ENCODE measurements at regions not wholly inside any gene's neighbourhood (a gene's known extent, or its start where the extent isn't known, plus 50 kb on each side); places are given as distances from the start of the nearest gene placed in this dataset.

DNA sequence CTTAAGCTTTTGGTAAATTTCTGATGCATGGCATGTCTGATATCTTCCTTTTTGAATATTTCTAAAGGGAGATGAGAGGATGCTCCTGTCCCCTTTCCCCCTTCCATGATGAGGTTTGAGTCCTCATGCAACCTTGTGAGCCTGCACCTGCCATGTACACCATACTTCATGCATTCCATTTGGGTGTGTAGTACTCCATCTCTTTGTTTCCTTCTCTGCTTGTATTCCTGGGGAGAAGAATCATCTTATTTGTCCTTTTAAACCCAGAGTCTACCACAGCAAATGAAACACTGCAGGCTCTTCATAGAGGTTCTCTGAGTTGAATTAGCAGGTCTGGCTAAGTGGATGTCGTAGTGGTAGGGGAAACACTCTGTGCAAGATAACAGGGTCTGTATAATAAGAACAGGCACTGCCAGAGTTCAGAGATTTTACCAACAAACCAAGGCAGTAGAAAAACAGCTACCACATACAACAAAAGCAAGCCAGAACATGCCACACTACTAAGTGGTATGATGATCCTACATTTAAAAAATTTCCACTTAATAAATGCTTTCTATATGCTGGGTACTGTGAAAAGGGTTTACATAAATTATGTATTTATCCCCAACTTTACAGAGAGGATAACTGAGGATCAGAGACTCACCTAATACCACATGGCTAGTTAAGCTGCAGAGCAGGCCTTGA, 439.8 kb upstream of the GRIA1 start:
- Histone ChIP-seq H3K27me3 (ENCODE audit: control insufficient read depth, insufficient read depth, low read length) (no peaks in the 10 kb centered on the region), H3K4me3 (ENCODE audit: low read depth, low read length) (no peak overlapping the region), H3K36me3 (ENCODE audit: control insufficient read depth, insufficient read depth, low read length) (no peaks in the 10 kb centered on the region)
- no peak for TF ChIP-seq CTCF (IDR thresholded peaks at IDR 0.05; ENCODE audit: insufficient read depth, low read length, poor library complexity, severe bottlenecking)
- DNase-seq (ENCODE audit: low read depth), result no peak

DNA sequence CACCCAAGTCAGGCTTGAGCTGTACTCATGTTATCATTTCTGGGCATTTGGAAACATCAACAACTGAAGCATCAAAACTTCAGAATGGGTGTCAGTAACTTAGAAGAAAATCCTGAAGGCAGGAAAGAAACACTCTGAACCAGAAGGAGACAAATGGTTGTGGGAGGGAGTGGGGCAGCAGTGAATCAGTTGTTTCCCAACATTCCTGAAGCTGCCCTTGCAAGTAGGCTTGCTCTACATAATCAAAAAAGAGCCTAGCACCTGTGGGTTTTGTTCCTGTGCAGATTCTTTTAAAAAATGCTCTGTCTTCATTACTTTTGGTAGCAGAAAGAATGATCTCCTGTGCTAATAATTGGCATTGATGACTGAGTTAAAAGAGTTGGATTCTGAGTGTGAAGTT, 424.2 kb upstream of the GRIA1 start:
- H3K27me3 ChIP-seq (ENCODE audit: control insufficient read depth, insufficient read depth, low read length), result no peaks in the 10 kb centered on the region

GRCh38 chr5:153067869-153068268, 422.6 kb upstream of the GRIA1 start:
- Histone ChIP-seq H3K4me3 (ENCODE audit: low read depth, low read length) (no peak overlapping the region), H3K36me3 (ENCODE audit: control insufficient read depth, insufficient read depth, low read length) (no peaks in the 10 kb centered on the region), H3K27me3 (ENCODE audit: control insufficient read depth, insufficient read depth, low read length) (no peaks in the 10 kb centered on the region)
- DNase-seq (ENCODE audit: low read depth), result no peak
- TF ChIP-seq CTCF (IDR thresholded peaks at IDR 0.05; ENCODE audit: insufficient read depth, low read length, poor library complexity, severe bottlenecking), result no peak

More for the DNA sequence above, 424.2 kb upstream of the GRIA1 start:
- Histone ChIP-seq H3K36me3 (ENCODE audit: control insufficient read depth, insufficient read depth, low read length) (no peaks in the 10 kb centered on the region), H3K4me3 (ENCODE audit: low read depth, low read length) (no peak overlapping the region)
- DNase-seq (ENCODE audit: low read depth), result no peak
- no peak for TF ChIP-seq CTCF (IDR thresholded peaks at IDR 0.05; ENCODE audit: insufficient read depth, low read length, poor library complexity, severe bottlenecking)

- no peak for TF ChIP-seq CTCF (IDR thresholded peaks at IDR 0.05; ENCODE audit: insufficient read depth, low read length, poor library complexity, severe bottlenecking)
- H3K36me3 ChIP-seq (ENCODE audit: control insufficient read depth, insufficient read depth, low read length), result no peaks in the 10 kb centered on the region
- H3K4me3 ChIP-seq (ENCODE audit: low read depth, low read length), result no peak overlapping the region
- no peak for DNase-seq (ENCODE audit: low read depth)
- H3K27me3 ChIP-seq (ENCODE audit: control insufficient read depth, insufficient read depth, low read length), result no peaks in the 10 kb centered on the region
These were observed 411.1 kb upstream of the GRIA1 start for GRCh38 chr5:153079396-153079795.

DNA sequence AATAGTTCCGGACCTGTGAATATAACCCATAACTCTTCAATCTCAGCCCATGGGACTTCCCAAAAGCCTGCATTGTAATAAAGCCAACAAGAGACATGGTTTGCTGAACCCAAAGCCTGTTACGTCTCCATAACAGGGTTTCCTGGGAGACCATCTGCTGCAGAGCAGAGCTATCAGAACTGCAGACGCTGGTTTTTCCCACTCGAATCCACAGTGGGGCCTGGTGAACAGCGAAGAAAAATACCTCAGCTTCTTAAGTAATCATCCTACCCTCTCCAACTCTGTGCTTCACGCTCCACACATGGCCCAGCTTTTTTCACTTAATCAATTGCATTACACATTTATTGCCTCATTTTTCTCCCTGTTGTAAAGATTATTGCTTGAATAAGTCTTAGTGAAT, 409.5 kb upstream of the GRIA1 start:
- Histone ChIP-seq H3K27me3 (ENCODE audit: control insufficient read depth, insufficient read depth, low read length) (no peaks in the 10 kb centered on the region), H3K36me3 (ENCODE audit: control insufficient read depth, insufficient read depth, low read length) (no peaks in the 10 kb centered on the region), H3K4me3 (ENCODE audit: low read depth, low read length) (no peak overlapping the region)
- no peak for DNase-seq (ENCODE audit: low read depth)
- TF ChIP-seq CTCF (IDR thresholded peaks at IDR 0.05; ENCODE audit: insufficient read depth, low read length, poor library complexity, severe bottlenecking), result no peak

DNA sequence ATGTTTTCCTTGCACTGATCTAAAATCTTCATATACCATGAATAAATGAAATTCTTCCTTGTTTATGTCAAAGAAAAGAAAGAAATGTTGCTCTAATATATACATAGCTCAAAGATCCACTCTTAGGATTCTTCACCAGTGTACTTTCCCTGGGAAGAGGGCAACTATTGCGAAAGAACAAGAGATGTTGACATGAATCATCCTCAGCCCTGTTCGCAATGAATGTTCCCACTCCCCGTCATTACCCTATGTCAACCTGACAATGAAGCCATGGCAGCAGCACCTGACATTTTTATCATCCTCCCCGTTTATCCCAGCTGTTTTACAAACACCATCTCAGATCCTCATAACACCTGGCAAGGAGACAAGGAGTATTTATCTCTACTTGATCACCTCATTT, 409.1 kb upstream of the GRIA1 start:
- DNase-seq (ENCODE audit: low read depth), result no peak
- TF ChIP-seq CTCF (IDR thresholded peaks at IDR 0.05; ENCODE audit: insufficient read depth, low read length, poor library complexity, severe bottlenecking), result no peak
- H3K4me3 ChIP-seq (ENCODE audit: low read depth, low read length), result no peak overlapping the region
- no peaks in the 10 kb centered on the region for H3K36me3 ChIP-seq (ENCODE audit: control insufficient read depth, insufficient read depth, low read length)
- H3K27me3 ChIP-seq (ENCODE audit: control insufficient read depth, insufficient read depth, low read length), result no peaks in the 10 kb centered on the region

Data from kidney epithelial cell (primary cell).